GM12872 (cell line): ENCODE measurements at regions not wholly inside any gene's neighbourhood (a gene's known extent, or its start where the extent isn't known, plus 50 kb on each side); places are given as distances from the start of the nearest gene placed in this dataset.

Experiments used
- TF ChIP-seq, protein P1 (sequence below): IDR thresholded peaks from 3 replicates; pipeline ENCODE4 v1.5.1; 2011; ENCODE audit warnings: low read depth, mild to moderate bottlenecking, low read length, moderate library complexity; ENCODE audit not compliant: insufficient read depth

DNA sequence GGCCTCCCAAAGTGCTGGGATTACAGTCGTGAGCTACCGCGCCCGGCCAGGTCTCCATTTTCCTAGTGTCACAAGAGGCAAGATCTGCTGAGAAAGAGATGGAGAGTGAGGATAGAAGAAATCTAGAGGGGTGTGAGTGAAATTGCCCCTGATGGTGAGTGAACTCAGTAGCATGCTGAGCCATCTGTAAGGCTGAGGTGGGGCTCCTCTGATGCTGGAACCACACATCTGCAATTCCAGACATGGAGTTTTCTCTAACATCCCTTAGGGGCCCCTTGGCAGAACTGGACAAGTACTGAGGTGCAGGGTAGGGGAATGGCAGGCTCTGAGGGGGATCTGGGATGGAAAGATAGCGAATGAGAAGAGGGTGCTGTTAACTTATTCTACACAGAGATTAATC lies 72.0 kb upstream of the FER start:
- TF ChIP-seq, protein P1, sequence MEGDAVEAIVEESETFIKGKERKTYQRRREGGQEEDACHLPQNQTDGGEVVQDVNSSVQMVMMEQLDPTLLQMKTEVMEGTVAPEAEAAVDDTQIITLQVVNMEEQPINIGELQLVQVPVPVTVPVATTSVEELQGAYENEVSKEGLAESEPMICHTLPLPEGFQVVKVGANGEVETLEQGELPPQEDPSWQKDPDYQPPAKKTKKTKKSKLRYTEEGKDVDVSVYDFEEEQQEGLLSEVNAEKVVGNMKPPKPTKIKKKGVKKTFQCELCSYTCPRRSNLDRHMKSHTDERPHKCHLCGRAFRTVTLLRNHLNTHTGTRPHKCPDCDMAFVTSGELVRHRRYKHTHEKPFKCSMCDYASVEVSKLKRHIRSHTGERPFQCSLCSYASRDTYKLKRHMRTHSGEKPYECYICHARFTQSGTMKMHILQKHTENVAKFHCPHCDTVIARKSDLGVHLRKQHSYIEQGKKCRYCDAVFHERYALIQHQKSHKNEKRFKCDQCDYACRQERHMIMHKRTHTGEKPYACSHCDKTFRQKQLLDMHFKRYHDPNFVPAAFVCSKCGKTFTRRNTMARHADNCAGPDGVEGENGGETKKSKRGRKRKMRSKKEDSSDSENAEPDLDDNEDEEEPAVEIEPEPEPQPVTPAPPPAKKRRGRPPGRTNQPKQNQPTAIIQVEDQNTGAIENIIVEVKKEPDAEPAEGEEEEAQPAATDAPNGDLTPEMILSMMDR, result no peak

- TF ChIP-seq, protein P1, result no peak
Observed at GRCh38 chr5:108672639-108673038, 75.1 kb upstream of the FER start.

DNA sequence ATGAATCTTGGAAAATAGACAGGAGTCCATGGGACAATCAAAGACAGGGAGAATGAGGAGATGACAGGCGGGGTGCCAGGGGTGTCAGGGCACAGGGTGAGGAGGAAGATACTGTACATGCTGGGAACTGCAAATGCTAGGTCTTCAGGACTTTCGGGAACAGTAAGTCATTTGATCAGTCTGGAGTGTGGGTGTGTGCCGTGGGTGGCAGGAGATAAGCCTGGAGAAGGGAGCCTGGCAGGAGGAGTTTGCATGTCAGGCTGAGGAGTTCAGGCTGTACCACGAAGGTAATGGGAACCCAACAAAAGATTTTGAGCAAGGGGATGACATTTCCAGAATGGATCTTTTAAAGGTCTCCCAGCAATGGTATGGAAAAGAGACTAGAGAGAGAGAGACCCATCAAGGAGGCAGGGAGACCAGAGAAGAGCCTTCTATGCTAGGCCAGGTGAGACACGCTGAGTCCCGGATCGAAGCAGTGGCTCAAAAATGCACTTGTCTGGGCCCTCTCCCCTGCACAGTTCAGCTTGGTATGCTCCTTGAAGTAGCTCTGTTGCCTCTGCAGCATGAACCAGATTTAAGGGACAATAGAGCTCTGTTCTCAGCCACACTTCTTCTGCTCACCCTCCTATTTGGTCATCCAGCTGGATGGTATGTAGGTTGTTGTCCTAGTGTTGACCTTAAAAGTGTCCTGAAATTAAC lies 77.0 kb upstream of the FER start:
- TF ChIP-seq, protein P1, result no peak

- TF ChIP-seq, protein P1, result no peak
Observed at GRCh38 chr5:108669462-108669861, 78.2 kb upstream of the FER start.

DNA sequence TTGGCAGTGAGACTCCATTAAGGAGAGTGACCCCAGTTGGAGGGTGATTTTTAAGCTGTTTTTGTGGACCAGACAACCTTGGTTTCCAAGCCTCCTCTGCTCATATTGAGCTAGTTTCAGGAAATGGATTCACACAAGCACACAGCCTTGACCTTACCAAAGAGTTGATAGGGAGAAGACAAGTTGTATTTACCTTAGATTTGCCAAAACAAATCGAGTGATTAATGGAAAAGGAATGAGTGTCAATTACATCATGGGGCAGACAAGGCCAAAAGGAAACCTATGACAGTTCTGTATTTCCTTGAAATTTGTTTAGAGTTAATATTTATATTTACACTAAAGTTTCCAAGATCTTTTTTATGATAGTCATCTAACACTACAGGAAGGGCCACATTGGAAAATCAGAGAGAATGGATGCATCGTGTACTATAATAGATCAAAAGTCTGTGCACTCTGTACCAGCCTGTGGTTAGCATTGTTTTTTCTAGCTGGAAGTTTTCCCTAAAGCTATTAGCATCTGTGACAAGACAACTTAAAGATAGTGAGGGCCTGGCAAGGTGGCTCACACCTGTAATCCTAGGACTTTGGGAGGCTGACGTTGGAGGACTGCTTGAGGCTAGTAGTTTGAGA lies 86.0 kb upstream of the FER start:
- TF ChIP-seq, protein P1, result no peak

GRCh38 chr5:108661024-108661423 lies 86.7 kb upstream of the FER start:
- TF ChIP-seq, protein P1, result no peak

- TF ChIP-seq, protein P1, result no peak
Observed at GRCh38 chr5:108660291-108660690, 87.4 kb upstream of the FER start.
